VCaP (cell line): ENCODE measurements at regions not wholly inside any gene's neighbourhood (a gene's known extent, or its start where the extent isn't known, plus 50 kb on each side); places are given as distances from the start of the nearest gene placed in this dataset.

Experiments used
- H3K27ac ChIP-seq: fragments of 450-650 bp; 2 replicates; pipeline ENCODE4 v1.5.1; 2017
- TF ChIP-seq, protein P1 (sequence below): fragments of 450-650 bp; conservative IDR thresholded peaks from 2 replicates; pipeline ENCODE4 v1.5.1; 2017; ENCODE audit warnings: mild to moderate bottlenecking, moderate library complexity

DNA sequence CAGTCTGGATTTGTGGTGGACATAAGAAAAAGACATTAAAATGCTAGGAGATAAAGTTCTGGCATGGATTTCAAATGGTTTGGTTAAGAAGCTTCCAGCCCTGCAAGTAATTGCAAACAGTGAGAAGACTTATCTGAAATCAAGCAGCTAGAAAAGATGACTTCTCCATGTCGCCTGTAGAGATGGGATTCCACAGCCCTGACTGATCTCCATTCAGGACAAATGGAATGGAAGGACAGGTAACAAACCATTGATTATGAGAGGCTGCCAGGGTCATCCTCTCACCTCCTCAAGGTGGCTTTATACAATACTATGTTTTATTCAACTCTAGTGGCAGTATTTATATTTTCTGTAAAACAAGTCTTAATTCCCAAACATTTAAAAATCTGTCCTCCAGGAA lies 237.9 kb downstream of the HLX start:
- H3K27ac ChIP-seq, result peak overlapping the region; percentile 34
- TF ChIP-seq, protein P1, sequence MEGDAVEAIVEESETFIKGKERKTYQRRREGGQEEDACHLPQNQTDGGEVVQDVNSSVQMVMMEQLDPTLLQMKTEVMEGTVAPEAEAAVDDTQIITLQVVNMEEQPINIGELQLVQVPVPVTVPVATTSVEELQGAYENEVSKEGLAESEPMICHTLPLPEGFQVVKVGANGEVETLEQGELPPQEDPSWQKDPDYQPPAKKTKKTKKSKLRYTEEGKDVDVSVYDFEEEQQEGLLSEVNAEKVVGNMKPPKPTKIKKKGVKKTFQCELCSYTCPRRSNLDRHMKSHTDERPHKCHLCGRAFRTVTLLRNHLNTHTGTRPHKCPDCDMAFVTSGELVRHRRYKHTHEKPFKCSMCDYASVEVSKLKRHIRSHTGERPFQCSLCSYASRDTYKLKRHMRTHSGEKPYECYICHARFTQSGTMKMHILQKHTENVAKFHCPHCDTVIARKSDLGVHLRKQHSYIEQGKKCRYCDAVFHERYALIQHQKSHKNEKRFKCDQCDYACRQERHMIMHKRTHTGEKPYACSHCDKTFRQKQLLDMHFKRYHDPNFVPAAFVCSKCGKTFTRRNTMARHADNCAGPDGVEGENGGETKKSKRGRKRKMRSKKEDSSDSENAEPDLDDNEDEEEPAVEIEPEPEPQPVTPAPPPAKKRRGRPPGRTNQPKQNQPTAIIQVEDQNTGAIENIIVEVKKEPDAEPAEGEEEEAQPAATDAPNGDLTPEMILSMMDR, result no peak

DNA sequence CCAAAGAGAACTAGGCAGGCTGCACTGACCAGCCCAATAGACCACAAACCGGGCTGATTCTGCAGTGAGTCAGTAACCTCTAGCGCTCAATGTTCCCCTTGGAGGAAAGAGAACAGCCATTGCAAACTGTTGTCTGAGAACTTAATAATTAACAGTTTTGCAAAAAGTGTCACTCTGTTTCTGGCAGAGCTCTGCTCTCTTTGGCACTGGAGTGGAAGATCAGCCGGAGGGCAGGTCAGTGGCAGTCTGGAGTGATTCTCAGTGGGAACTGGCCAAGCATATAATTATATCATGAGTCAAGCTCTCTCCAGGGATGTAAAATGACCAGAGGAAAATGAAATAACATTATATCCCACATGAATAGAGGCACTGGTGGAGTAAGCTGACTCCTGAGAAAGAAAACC lies 238.3 kb downstream of the HLX start:
- H3K27ac ChIP-seq, result peak overlapping the region; percentile 34
- TF ChIP-seq, protein P1, result no peak

DNA sequence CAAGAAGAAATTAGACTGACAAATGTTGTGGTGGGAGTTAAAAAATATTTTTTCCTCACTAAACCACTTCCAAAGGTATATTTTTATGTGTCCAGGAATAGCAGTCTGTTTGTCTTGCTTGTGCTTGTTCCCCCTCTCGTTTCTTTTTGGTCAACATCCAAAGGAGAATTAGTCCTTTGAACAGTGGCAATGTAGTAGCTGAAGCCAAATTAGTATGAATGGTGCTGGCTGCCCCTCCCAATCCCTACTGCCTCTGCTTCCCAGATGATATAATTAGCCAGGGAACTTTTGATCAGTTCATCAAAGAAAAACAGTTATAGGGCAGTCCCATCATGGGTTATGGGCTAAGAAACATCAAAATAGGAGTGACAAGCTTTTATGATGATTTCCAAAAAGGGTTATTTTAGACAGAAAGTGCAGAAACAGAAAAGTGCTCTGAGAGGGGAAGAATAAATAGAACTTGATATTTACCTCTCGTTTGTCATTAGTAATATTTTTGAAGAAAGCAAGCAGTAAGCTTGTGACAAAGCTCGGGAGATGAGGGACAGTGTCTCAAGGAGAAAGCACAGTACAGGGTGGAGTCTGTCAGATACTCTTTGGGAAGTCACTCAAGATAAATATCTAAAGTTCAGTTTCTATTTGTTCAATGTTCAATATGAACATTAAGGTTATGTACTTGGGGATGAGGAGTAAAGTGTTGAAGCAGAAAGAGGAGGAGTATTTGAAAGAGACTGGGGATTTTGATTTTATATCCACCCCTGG lies 239.1 kb downstream of the HLX start:
- peak overlapping the region; percentile 34 for H3K27ac ChIP-seq
- TF ChIP-seq, protein P1, result no peak

GRCh38 chr1:221118938-221119320 lies 239.7 kb downstream of the HLX start:
- TF ChIP-seq, protein P1, result no peak
- H3K27ac ChIP-seq, result peak overlapping the region; percentile 34; the same call in 1 of the 2 replicates

DNA sequence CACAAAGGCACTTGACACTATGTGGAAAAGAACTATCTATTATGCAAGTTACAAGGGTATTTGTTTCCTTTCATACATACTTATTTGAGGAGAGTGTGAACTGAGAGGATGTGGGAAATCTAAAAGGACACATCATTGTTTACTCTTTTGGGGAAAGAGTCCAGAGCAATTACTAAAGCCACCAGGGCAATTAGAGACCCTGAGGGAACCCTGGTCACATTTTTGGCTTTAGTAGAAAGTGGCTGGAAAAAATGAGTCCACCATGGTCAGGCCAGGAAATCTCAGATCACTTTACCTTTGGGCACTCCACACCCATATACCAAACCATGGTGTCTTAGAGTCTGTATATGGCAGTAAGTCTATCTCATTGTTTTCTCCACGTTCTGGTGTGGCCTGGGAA lies 243.3 kb downstream of the HLX start:
- TF ChIP-seq, protein P1, result no peak
- H3K27ac ChIP-seq, result no peak overlapping the region

DNA sequence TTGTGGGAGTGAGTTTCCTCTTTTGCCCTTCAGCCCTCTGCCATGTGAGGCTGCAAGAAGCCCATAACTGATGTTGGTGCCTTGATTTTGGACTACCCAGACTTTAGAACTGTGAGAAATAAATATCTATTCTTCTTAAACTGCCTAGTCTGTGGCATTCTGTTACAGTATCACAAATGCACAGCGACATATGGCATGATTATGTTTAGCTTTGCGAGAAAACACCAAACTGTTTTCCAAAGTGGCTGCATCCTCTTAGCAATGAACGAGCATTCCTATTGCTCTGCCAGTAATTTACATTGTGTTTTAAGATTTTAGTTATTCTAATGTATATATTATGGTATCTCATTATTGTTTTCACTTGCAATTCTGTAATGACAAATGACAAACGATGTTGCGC lies 246.7 kb downstream of the HLX start:
- H3K27ac ChIP-seq, result no peak overlapping the region
- TF ChIP-seq, protein P1, result no peak

GRCh38 chr1:221137666-221138065 lies 258.4 kb downstream of the HLX start:
- TF ChIP-seq, protein P1, result no peak
- no peak overlapping the region for H3K27ac ChIP-seq
